ENCODE measurements at regions not wholly inside any gene's neighbourhood (a gene's known extent, or its start where the extent isn't known, plus 50 kb on each side); places are given as distances from the start of the nearest gene placed in this dataset.

GRCh38 chr9:88049677-88050307 lies 75.5 kb upstream of the CDK20 start:
- TF ChIP-seq CTCF (IDR thresholded peaks at IDR 0.05), result no peak
- Mint-ChIP-seq H3K4me1 (ENCODE audit: low read depth) (peaks cover 13% of the 10 kb centered on the region), H3K4me3 (ENCODE audit: unreplicated experiment) (no peak overlapping the region), H3K27me3 (ENCODE audit: low read depth) (no peaks in the 10 kb centered on the region), H3K36me3 (ENCODE audit: low read depth) (peaks cover 1% of the 10 kb centered on the region), H3K27ac (ENCODE audit: unreplicated experiment) (no peak overlapping the region), H3K9me3 (ENCODE audit: low read depth) (peaks cover 15% of the 10 kb centered on the region)
- no peak for DNase-seq (ENCODE audit: low spot score)

GRCh38 chr9:88046542-88046941 lies 72.2 kb upstream of the CDK20 start:
- H3K4me1 Mint-ChIP-seq (ENCODE audit: low read depth), result peaks cover 3% of the 10 kb centered on the region
- H3K27me3 Mint-ChIP-seq (ENCODE audit: low read depth), result no peaks in the 10 kb centered on the region
- DNase-seq (ENCODE audit: low spot score), result no peak
- no peak overlapping the region for H3K27ac Mint-ChIP-seq (ENCODE audit: unreplicated experiment)
- H3K36me3 Mint-ChIP-seq (ENCODE audit: low read depth), result peaks cover 5% of the 10 kb centered on the region
- H3K4me3 Mint-ChIP-seq (ENCODE audit: unreplicated experiment), result no peak overlapping the region
- no peak for TF ChIP-seq CTCF (IDR thresholded peaks at IDR 0.05)
- H3K9me3 Mint-ChIP-seq (ENCODE audit: low read depth), result peaks cover 23% of the 10 kb centered on the region

GRCh38 chr9:88045686-88046085 lies 71.4 kb upstream of the CDK20 start:
- Mint-ChIP-seq H3K4me1 (ENCODE audit: low read depth) (peaks cover 3% of the 10 kb centered on the region), H3K36me3 (ENCODE audit: low read depth) (peaks cover 5% of the 10 kb centered on the region), H3K4me3 (ENCODE audit: unreplicated experiment) (no peak overlapping the region), H3K9me3 (ENCODE audit: low read depth) (peaks cover 23% of the 10 kb centered on the region), H3K27ac (ENCODE audit: unreplicated experiment) (no peak overlapping the region), H3K27me3 (ENCODE audit: low read depth) (no peaks in the 10 kb centered on the region)
- no peak for DNase-seq (ENCODE audit: low spot score)
- TF ChIP-seq CTCF (IDR thresholded peaks at IDR 0.05), result no peak

- H3K9me3 Mint-ChIP-seq (ENCODE audit: low read depth), result peaks cover 23% of the 10 kb centered on the region
- peaks cover 5% of the 10 kb centered on the region for H3K36me3 Mint-ChIP-seq (ENCODE audit: low read depth)
- H3K27me3 Mint-ChIP-seq (ENCODE audit: low read depth), result no peaks in the 10 kb centered on the region
- H3K4me3 Mint-ChIP-seq (ENCODE audit: unreplicated experiment), result no peak overlapping the region
- DNase-seq (ENCODE audit: low spot score), result no peak
- TF ChIP-seq CTCF (IDR thresholded peaks at IDR 0.05), result no peak
- H3K4me1 Mint-ChIP-seq (ENCODE audit: low read depth), result peaks cover 1% of the 10 kb centered on the region
- H3K27ac Mint-ChIP-seq (ENCODE audit: unreplicated experiment), result no peak overlapping the region
Measured at GRCh38 chr9:88044200-88044599, 69.9 kb upstream of the CDK20 start.

GRCh38 chr9:88043647-88044046 lies 69.3 kb upstream of the CDK20 start:
- TF ChIP-seq CTCF (IDR thresholded peaks at IDR 0.05), result peak; percentile 20
- Mint-ChIP-seq H3K9me3 (ENCODE audit: low read depth) (peaks cover 25% of the 10 kb centered on the region), H3K27me3 (ENCODE audit: low read depth) (no peaks in the 10 kb centered on the region), H3K4me3 (ENCODE audit: unreplicated experiment) (no peak overlapping the region), H3K27ac (ENCODE audit: unreplicated experiment) (no peak overlapping the region), H3K36me3 (ENCODE audit: low read depth) (peaks cover 5% of the 10 kb centered on the region), H3K4me1 (ENCODE audit: low read depth) (no peaks in the 10 kb centered on the region)
- DNase-seq (ENCODE audit: low spot score), result no peak

All from chondrocyte (in vitro differentiated cells).